GM12892 (cell line): ENCODE measurements at regions not wholly inside any gene's neighbourhood (a gene's known extent, or its start where the extent isn't known, plus 50 kb on each side); places are given as distances from the start of the nearest gene placed in this dataset.
"Not testable (repeated sequence)": the region's sequence is repeated elsewhere in the genome, so short reads cannot be mapped to it uniquely, and the experiment has no call there.

Experiments
- POLR2A ChIP-seq: IDR thresholded peaks from 2 replicates; pipeline ENCODE4 v1.6.1; 2011; ENCODE audit warnings: low read depth, low read length, control low read depth
- TAF1 ChIP-seq: IDR thresholded peaks from 2 replicates; pipeline ENCODE4 v1.6.1; 2011; ENCODE audit warnings: low read depth, mild to moderate bottlenecking, control low read depth, low read length, borderline replicate concordance

DNA sequence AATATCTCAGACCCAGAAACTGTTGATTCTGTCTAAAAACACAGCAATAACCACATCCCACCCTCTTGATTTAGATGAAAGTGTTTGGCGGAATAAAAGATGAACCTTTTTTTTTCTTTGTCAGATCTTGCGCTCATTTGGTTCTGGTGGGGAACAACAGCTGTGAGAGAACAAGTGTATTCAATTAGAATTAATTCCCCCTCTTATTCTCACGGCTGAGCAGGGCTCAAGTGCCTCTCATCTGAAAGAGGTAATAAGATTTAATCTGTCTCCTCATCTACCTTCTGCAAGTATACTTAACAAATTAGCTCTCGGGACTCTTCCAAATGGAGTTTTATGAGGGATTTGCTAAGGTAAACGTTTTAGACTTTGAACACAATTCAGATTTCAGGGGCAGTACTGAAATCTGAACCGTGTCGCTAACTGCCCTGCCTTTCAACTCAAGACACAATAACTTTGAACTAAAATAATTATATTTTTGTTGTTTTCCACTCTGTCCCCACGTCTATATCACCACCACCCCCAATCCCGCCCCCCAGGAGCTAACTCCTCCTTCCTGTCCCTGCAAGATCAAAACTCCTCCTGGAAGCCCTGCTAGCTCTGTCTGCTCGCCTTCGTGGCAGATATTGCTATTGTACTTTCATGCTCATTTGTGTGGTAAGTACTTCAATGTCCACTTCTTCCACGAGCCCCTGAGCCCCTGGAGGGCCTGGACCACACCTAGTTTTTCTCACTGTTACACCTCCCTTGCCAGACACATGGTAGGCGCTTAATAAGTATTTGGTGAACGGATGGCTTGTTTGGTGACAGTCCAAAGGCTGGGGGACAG, 54.2 kb upstream of the ROPN1B start:
- not testable (repeated sequence) for TF ChIP-seq TAF1, POLR2A
